HUES48 (cell line): ENCODE measurements at regions not wholly inside any gene's neighbourhood (a gene's known extent, or its start where the extent isn't known, plus 50 kb on each side); places are given as distances from the start of the nearest gene placed in this dataset.

Source experiments
- H3K27ac ChIP-seq: one replicate; pipeline ENCODE4 v1.7.0; 2013; ENCODE audit warnings: low read depth, low read length, inconsistent platforms
- H3K27me3 ChIP-seq: 2 replicates; pipeline ENCODE4 v1.6.1; 2013; ENCODE audit warnings: mild to moderate bottlenecking, low read length; ENCODE audit not compliant: control insufficient read depth, insufficient read depth
- H3K36me3 ChIP-seq: 2 replicates; pipeline ENCODE4 v1.6.1; 2013; ENCODE audit warnings: low read length; ENCODE audit not compliant: control insufficient read depth, insufficient read depth
- H3K4me1 ChIP-seq: 2 replicates; pipeline ENCODE4 v1.6.1; 2013; ENCODE audit warnings: mild to moderate bottlenecking, low read length; ENCODE audit not compliant: control insufficient read depth, insufficient read depth
- H3K4me3 ChIP-seq: 2 replicates; pipeline ENCODE4 v1.5.1; 2013; ENCODE audit warnings: mild to moderate bottlenecking, low read depth, low read length
- H3K9ac ChIP-seq: 2 replicates; pipeline ENCODE4 v1.6.1; 2013; ENCODE audit warnings: mild to moderate bottlenecking, low read depth, low read length, moderate library complexity
- H3K9me3 ChIP-seq: 2 replicates; pipeline ENCODE4 v1.6.1; 2013; ENCODE audit warnings: low read length; ENCODE audit not compliant: control insufficient read depth, insufficient read depth

- no peak overlapping the region for H3K27ac ChIP-seq
- no peaks in the 10 kb centered on the region for H3K27me3 ChIP-seq
- no peaks in the 10 kb centered on the region for H3K9me3 ChIP-seq
- H3K36me3 ChIP-seq: no peaks in the 10 kb centered on the region
- no peak overlapping the region for H3K4me3 ChIP-seq
- no peak overlapping the region for H3K9ac ChIP-seq
- no peaks in the 10 kb centered on the region for H3K4me1 ChIP-seq
These were observed 143.5 kb upstream of the NCK2 start for GRCh38 chr2:105600949-105601794.

DNA sequence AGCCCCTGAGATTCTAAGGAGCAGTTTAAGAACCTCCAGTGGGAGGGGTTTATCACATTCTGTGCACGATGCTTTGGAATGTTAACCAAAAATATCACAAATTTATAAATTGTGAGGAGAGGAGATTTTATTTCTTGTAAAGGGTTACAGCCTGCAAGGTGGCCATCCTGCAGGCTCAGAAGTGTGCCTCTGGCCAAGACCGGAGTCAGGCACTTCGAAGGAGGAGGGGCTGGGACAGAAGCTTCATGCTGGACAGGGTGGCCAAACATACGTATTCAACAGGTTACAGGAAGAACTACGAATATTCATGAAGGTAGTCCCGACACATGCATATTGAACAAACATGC is 144.1 kb upstream of the NCK2 start:
- no peaks in the 10 kb centered on the region for H3K27me3 ChIP-seq
- no peak overlapping the region for H3K4me3 ChIP-seq
- no peak overlapping the region for H3K27ac ChIP-seq
- H3K9me3 ChIP-seq: no peaks in the 10 kb centered on the region
- H3K9ac ChIP-seq: no peak overlapping the region
- no peaks in the 10 kb centered on the region for H3K4me1 ChIP-seq
- no peaks in the 10 kb centered on the region for H3K36me3 ChIP-seq

DNA sequence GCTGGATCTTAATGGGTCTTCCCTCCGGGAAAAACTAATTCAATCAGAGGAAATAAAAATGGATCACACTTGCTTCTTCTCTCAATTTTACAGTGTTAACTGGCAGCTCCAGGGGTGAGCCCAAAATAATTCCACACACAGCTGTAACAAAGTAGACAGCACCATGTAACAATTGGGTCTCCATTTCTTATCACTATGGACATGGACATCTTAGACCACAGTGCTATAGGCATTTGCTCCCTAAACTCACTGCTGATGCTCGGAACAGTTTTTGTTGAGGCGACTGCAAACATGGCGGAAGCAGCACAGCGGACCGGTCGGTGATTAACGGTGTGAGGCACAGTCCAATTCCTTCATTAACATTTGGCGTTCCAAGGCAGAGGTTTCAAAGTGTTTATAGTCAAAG is 144.7 kb upstream of the NCK2 start:
- no peaks in the 10 kb centered on the region for H3K4me1 ChIP-seq
- no peak overlapping the region for H3K4me3 ChIP-seq

DNA sequence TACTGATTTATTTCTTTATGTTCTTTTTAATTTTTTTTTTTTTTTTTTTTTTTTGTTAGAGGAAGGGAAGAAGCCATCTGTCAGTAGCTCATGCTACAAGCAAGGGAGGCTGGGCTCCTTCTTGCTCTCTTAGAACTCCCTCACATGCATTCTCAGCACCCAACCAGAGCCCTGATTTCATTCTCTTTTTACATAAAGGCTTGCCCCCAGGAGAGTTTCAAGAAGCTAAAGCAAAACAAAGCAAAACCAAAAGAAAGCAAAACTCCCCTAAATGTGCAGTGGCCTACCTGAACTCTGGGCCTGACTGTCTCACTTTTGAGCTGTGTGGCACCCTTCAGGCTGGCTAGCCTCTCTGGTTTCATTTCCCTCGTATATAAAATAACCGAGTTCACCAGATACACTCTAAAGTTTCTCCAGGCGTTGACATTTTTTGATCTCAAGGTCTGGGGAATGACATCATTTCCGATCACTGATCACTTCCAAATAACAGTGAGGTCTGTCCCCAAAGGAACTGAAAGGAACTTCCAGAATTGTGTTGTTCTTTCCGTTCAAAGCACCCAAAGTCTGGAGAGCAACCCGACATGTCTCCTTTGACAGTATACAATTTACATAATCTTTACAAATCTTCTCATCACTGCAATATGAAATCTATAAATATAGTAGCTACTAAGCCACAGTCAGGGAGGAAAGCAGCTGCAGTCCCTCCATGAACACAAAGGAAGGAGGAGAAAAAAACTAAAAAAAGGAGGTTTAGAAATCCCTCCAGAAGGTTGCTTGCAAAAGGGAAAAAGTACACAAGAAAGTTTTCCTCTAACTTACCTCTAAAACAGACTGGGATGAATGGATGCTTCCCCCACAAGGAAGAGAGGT is 145.6 kb upstream of the NCK2 start:
- no peaks in the 10 kb centered on the region for H3K9me3 ChIP-seq
- H3K4me3 ChIP-seq: no peak overlapping the region
- no peak overlapping the region for H3K27ac ChIP-seq
- no peaks in the 10 kb centered on the region for H3K4me1 ChIP-seq
- no peaks in the 10 kb centered on the region for H3K36me3 ChIP-seq
- no peaks in the 10 kb centered on the region for H3K27me3 ChIP-seq
- no peak overlapping the region for H3K9ac ChIP-seq

More for the DNA sequence above, 144.7 kb upstream of the NCK2 start:
- H3K9me3 ChIP-seq: no peaks in the 10 kb centered on the region
- no peak overlapping the region for H3K27ac ChIP-seq
- no peaks in the 10 kb centered on the region for H3K36me3 ChIP-seq
- no peak overlapping the region for H3K9ac ChIP-seq
- no peaks in the 10 kb centered on the region for H3K27me3 ChIP-seq

DNA sequence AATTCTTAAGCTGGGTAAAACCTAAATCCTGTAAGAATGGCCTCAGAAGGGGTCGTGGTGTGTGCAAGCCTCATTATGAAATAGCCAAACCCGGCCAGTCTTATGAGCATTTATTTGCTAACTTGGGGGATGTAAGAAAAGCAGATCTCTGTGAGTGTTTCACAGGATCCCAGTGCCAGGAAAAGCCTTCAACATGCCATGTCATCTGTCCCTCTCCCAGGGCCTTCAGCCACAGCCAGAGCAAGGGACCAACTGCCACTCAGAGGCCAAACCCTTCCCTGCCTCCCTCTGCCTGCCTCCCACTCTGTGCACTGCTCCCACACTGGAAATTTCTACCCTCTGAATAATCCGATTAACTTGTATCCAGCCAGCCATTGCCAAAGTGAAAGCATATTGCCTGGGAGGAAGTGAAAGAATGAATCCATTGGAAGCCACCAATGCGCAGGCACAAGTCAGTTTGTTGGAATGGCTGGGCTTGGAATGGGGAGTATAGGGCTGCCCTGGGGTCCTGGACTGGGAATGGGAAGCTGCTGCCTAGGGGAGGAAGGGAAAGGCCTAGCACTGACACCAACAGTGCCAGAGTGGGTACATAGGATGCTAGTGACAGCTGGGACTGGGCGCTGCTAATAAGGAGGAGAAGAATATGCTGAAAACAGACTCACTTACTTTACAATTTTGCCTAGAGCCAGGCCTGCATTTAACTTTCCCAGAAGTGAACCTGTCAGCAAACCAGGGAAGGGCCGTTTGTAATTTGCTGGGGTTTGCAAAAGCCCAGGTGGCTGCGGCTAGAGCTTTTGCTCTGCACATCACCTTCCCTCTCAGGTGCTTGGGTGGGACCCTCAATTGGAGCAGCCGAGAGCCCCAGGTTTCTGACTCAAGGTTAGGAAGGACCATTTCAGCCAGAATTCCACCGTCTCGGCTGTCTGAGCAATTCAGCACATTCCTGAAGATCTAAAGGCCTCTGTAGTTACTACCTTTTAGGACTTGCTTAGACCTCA is 146.6 kb upstream of the NCK2 start:
- Histone ChIP-seq H3K36me3 (no peaks in the 10 kb centered on the region), H3K27ac (no peak overlapping the region), H3K9me3 (no peaks in the 10 kb centered on the region), H3K27me3 (no peaks in the 10 kb centered on the region), H3K4me3 (no peak overlapping the region), H3K9ac (no peak overlapping the region), H3K4me1 (peaks cover 7% of the 10 kb centered on the region)

- no peaks in the 10 kb centered on the region for H3K36me3 ChIP-seq
- peaks cover 15% of the 10 kb centered on the region for H3K4me1 ChIP-seq
- H3K4me3 ChIP-seq: no peak overlapping the region
- H3K9ac ChIP-seq: no peak overlapping the region
- H3K27me3 ChIP-seq: no peaks in the 10 kb centered on the region
- H3K27ac ChIP-seq: no peak overlapping the region
- H3K9me3 ChIP-seq: no peaks in the 10 kb centered on the region
These were observed 147.5 kb upstream of the NCK2 start for GRCh38 chr2:105597011-105597805.

DNA sequence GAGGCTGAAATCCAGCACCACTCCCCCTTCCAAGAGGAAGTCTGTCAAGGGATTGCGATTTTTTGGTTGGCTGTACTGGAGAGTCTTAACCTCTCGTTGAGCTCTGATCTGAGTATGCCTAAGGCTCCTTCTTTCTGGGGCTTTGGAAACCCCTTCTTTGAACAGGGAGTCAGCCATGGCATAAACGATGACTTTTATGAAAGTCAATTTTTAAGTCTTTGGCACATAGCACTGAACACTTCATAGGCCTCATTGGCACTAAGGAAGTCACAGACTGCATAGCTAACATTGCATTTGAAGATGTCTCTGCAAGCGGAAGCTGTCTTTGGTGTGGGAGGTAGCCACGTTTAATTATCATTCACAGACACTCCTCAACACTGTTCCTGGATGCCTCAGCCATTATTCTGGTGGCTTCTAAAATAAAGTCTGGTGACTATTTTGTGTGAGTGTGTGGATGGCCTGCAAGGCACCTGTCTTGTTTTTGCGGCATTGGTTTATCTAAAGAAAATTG is 148.2 kb upstream of the NCK2 start:
- Histone ChIP-seq H3K4me1 (peaks cover 17% of the 10 kb centered on the region), H3K9ac (no peak overlapping the region), H3K9me3 (no peaks in the 10 kb centered on the region), H3K36me3 (no peaks in the 10 kb centered on the region), H3K4me3 (no peak overlapping the region), H3K27me3 (no peaks in the 10 kb centered on the region), H3K27ac (no peak overlapping the region)

- no peaks in the 10 kb centered on the region for H3K9me3 ChIP-seq
- H3K27ac ChIP-seq: no peak overlapping the region
- no peaks in the 10 kb centered on the region for H3K27me3 ChIP-seq
- peaks cover 17% of the 10 kb centered on the region for H3K4me1 ChIP-seq
- no peaks in the 10 kb centered on the region for H3K36me3 ChIP-seq
- H3K4me3 ChIP-seq: no peak overlapping the region
- no peak overlapping the region for H3K9ac ChIP-seq
These were observed 149.2 kb upstream of the NCK2 start for GRCh38 chr2:105595536-105595935.

DNA sequence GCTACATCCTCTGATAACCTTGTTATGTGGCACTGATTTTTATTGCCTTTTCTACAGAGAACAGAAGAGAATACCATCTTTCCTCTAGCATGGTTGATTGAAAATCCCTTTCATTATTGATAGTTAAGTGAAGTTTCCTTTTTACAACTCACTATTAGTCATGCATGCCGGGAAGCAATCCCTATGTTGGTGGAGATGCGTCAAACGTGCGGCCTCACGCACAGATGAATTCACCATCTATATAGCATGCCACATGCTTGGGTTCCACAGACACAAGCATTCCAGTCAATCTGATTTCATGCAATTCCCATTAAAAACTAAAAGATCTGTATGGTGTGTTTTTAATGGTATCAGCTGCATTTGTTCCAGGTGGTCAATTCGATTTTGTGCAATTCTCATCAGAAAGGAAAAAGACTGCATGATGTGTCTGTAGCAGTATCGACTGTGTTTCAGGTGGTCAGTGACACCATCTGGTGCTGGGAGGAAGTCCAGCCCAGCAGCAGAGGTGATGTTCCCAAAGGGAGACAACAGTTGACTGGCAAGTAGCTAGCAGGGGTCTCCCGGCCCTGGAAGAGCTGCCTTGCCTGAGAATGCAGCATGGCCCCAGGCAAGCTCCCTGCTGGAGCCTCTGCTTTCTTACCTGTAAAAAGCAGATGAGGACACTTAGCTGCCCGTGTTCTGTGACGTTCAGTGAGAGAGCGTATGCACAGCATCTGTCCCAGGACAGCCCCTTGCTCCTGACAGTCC is 151.3 kb upstream of the NCK2 start:
- H3K27me3 ChIP-seq: no peaks in the 10 kb centered on the region
- no peaks in the 10 kb centered on the region for H3K36me3 ChIP-seq
- H3K9ac ChIP-seq: no peak overlapping the region
- H3K4me1 ChIP-seq: peaks cover 17% of the 10 kb centered on the region
- no peaks in the 10 kb centered on the region for H3K9me3 ChIP-seq
- no peak overlapping the region for H3K27ac ChIP-seq
- H3K4me3 ChIP-seq: no peak overlapping the region
